HG03045 (cell line): ENCODE measurements at regions not wholly inside any gene's neighbourhood (a gene's known extent, or its start where the extent isn't known, plus 50 kb on each side); places are given as distances from the start of the nearest gene placed in this dataset.
"Not testable (repeated sequence)": the region's sequence is repeated elsewhere in the genome, so short reads cannot be mapped to it uniquely, and the experiment has no call there.

Experiments used
- ATAC-seq: cut with Tn5 transposase; IDR thresholded peaks from one replicate; pipeline ENCODE4 v1.9.1; 2021; ENCODE audit warnings: mild to moderate bottlenecking, moderate library complexity; ENCODE audit not compliant: unreplicated experiment

- no peak for ATAC-seq
Observed at GRCh38 chr1:57612833-57613232, 189.0 kb upstream of the DAB1 start.

- ATAC-seq = no peak
Observed at GRCh38 chr1:57605933-57606332, 182.1 kb upstream of the DAB1 start.

- ATAC-seq = no peak
Observed at GRCh38 chr1:57603696-57604095, 179.8 kb upstream of the DAB1 start.

GRCh38 chr1:57600424-57600823 lies 176.6 kb upstream of the DAB1 start:
- ATAC-seq = no peak

- ATAC-seq = no peak
Observed at GRCh38 chr1:57599236-57599994, 175.6 kb upstream of the DAB1 start.

- no peak for ATAC-seq
Observed at GRCh38 chr1:57597036-57597435, 173.2 kb upstream of the DAB1 start.

- ATAC-seq = no peak
Observed at GRCh38 chr1:57594002-57594401, 170.1 kb upstream of the DAB1 start.

GRCh38 chr1:57591842-57592241 lies 168.0 kb upstream of the DAB1 start:
- ATAC-seq = no peak

GRCh38 chr1:57590978-57591377 lies 167.1 kb upstream of the DAB1 start:
- no peak for ATAC-seq

GRCh38 chr1:57586842-57587241 lies 163.0 kb upstream of the DAB1 start:
- ATAC-seq = no peak

GRCh38 chr1:57578680-57579079 lies 154.8 kb upstream of the DAB1 start:
- no peak for ATAC-seq

- ATAC-seq = no peak
Observed at GRCh38 chr1:57578099-57578498, 154.2 kb upstream of the DAB1 start.

- ATAC-seq = no peak
Observed at GRCh38 chr1:57576756-57577155, 152.9 kb upstream of the DAB1 start.

GRCh38 chr1:57572016-57572415 lies 148.2 kb upstream of the DAB1 start:
- no peak for ATAC-seq

- not testable (repeated sequence) for ATAC-seq
Observed at GRCh38 chr1:57558066-57558465, 134.2 kb upstream of the DAB1 start.

GRCh38 chr1:57553666-57554065 lies 129.8 kb upstream of the DAB1 start:
- ATAC-seq = no peak

GRCh38 chr1:57551476-57551875 lies 127.6 kb upstream of the DAB1 start:
- no peak for ATAC-seq

- ATAC-seq = no peak
Observed at GRCh38 chr1:57550092-57550491, 126.2 kb upstream of the DAB1 start.

- ATAC-seq = no peak
Observed at GRCh38 chr1:57549300-57549699, 125.4 kb upstream of the DAB1 start.

GRCh38 chr1:57546549-57547330 lies 122.9 kb upstream of the DAB1 start:
- ATAC-seq = no peak

- no peak for ATAC-seq
Observed at GRCh38 chr1:57544345-57544744, 120.5 kb upstream of the DAB1 start.

- ATAC-seq = no peak
Observed at GRCh38 chr1:57536749-57537423, 113.0 kb upstream of the DAB1 start.
